GM23248 (cell line): ENCODE measurements at regions not wholly inside any gene's neighbourhood (a gene's known extent, or its start where the extent isn't known, plus 50 kb on each side); places are given as distances from the start of the nearest gene placed in this dataset.

Source experiments
- DNase-seq: peaks from one replicate; pipeline ENCODE4 v3.0.0-alpha.2; 2015
- H2AFZ ChIP-seq: fragments of 200-600 bp; sonication (generic); 2 replicates; pipeline ENCODE4 v1.6.1; 2016; ENCODE audit warnings: antibody characterized with exemption
- H3F3A ChIP-seq: fragments of 200-600 bp; sonication (generic); 2 replicates; pipeline ENCODE4 v1.6.1; 2016; ENCODE audit warnings: mild to moderate bottlenecking, antibody characterized with exemption, mixed run types; ENCODE audit not compliant: insufficient read depth
- H3K27ac ChIP-seq: fragments of 200-600 bp; sonication (generic); 2 replicates; pipeline ENCODE4 v1.5.1; 2016; ENCODE audit warnings: mild to moderate bottlenecking
- H3K27me3 ChIP-seq: fragments of 200-600 bp; sonication (generic); replicated peaks from 2 replicates; pipeline ENCODE4 v1.6.1; 2016; ENCODE audit warnings: mild to moderate bottlenecking; ENCODE audit not compliant: insufficient read depth
- H3K36me3 ChIP-seq: fragments of 200-600 bp; sonication (generic); 2 replicates; pipeline ENCODE4 v1.6.1; 2016; ENCODE audit warnings: low read depth, mild to moderate bottlenecking
- H3K4me1 ChIP-seq: fragments of 200-600 bp; sonication (generic); 2 replicates; pipeline ENCODE4 v1.6.1; 2016; ENCODE audit warnings: mild to moderate bottlenecking; ENCODE audit not compliant: insufficient read depth
- H3K4me2 ChIP-seq: fragments of 200-600 bp; sonication (generic); one replicate; pipeline ENCODE4 v1.6.1; 2016; ENCODE audit warnings: mild to moderate bottlenecking; ENCODE audit not compliant: unreplicated experiment
- H3K4me3 ChIP-seq: fragments of 200-600 bp; sonication (generic); 2 replicates; pipeline ENCODE4 v1.5.1; 2016; ENCODE audit warnings: mild to moderate bottlenecking
- H3K79me2 ChIP-seq: fragments of 200-600 bp; sonication (generic); 2 replicates; pipeline ENCODE4 v1.6.1; 2016; ENCODE audit warnings: mild to moderate bottlenecking; ENCODE audit not compliant: insufficient read depth
- H3K9ac ChIP-seq: fragments of 200-600 bp; sonication (generic); 2 replicates; pipeline ENCODE4 v1.6.1; 2016; ENCODE audit warnings: mild to moderate bottlenecking
- H3K9me2 ChIP-seq: fragments of 200-600 bp; sonication (generic); 2 replicates; pipeline ENCODE4 v1.6.1; 2016; ENCODE audit warnings: mixed run types, mild to moderate bottlenecking, moderate library complexity; ENCODE audit not compliant: insufficient read depth
- H3K9me3 ChIP-seq: fragments of 200-600 bp; sonication (generic); one replicate; pipeline ENCODE4 v1.6.1; 2017; ENCODE audit warnings: low read depth
- H4K20me1 ChIP-seq: fragments of 200-600 bp; sonication (generic); 2 replicates; pipeline ENCODE4 v1.6.0; 2016; ENCODE audit not compliant: insufficient read depth
- EZH2 ChIP-seq: fragments of 200-600 bp; sonication (generic); IDR thresholded peaks from 2 replicates; pipeline ENCODE4 v1.6.1; 2018; ENCODE audit warnings: antibody characterized with exemption, mild to moderate bottlenecking; ENCODE audit not compliant: insufficient read depth, poor library complexity, severe bottlenecking
- EZH2phosphoT487 ChIP-seq: fragments of 200-600 bp; sonication (generic); IDR thresholded peaks from 2 replicates; pipeline ENCODE4 v1.6.1; 2018; ENCODE audit warnings: antibody characterized with exemption, moderate library complexity, mild to moderate bottlenecking, low read depth; ENCODE audit not compliant: insufficient read depth
- WGBS, 2 experiments: methylation state at CpG; one replicate each; pipeline ENCODE4 v1.1.6; 2015 to 2017; ENCODE audit warnings: low lambda C conversion rate in 2 of 2, low coverage in 1 of 2; ENCODE audit errors: missing lambda C conversion rate in 2 of 2; 5-methylcytosine and 5-hydroxymethylcytosine counted together
- in situ Hi-C: fragments of 300-500 bp; cut with MboI; formaldehyde crosslinking; loops from 2 replicates; pipeline ENCODE4 v1.15.0; 2020

DNA sequence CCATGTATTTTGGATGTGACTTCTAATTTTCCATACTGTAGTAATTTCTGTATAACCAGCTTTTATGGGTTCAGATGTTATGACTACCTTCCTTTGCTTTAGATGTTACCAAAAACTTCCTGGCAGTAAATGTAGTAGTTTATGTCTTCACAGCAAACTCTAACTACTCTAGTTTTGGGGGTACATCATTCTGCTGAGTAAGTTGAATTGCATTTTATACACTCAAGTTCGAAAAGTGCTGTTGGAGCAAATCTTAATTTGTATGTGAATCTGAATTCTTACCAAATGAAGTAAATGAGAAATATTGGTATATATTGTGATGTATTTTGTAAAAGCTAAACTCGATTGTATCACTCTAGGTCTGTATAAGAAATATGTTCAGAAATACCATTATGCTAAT lies 728.3 kb upstream of the CDH8 start:
- Histone ChIP-seq H3K4me1 (no peaks in the 10 kb centered on the region), H4K20me1 (no peaks in the 10 kb centered on the region; the same call in 1 of the 2 replicates), H3K9me3 (no peaks in the 10 kb centered on the region), H3K4me2 (no peak overlapping the region), H2AFZ (no peak overlapping the region), H3K9ac (no peak overlapping the region), H3K27me3 (no peaks in the 10 kb centered on the region), H3K4me3 (no peak overlapping the region), H3K9me2 (no peaks in the 10 kb centered on the region), H3K36me3 (no peaks in the 10 kb centered on the region), H3K79me2 (no peaks in the 10 kb centered on the region), H3F3A (no peaks in the 10 kb centered on the region), H3K27ac (no peak overlapping the region)
- in situ Hi-C loops = no loop called here
- no peak for TF ChIP-seq EZH2phosphoT487
- no peak for TF ChIP-seq EZH2
- DNase-seq = no peak
- WGBS, 2 experiments = 17 to 20% methylated on average over 2 of the region's 2 CpGs

DNA sequence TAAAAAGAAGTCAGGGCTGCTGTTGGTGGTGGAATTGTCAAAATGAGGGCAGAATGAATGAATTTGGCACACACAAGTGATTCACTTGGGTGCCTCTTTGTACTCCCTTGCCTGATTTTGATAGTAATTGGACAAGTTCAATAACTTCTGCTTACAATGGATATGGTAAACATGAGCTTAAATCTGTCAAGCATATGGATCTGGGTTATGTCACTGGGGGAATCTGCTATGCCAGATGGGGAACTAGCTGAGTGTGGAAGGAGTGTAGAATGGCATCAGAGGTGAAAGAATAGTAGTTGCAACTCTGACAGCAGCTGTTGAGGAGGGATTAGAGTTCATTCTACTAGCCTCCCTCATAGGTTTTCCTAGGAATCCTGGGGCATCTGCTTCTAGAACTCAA lies 724.2 kb upstream of the CDH8 start:
- in situ Hi-C loops = no loop called here
- H3K36me3 ChIP-seq = no peaks in the 10 kb centered on the region
- H2AFZ ChIP-seq = no peak overlapping the region
- no peaks in the 10 kb centered on the region for H3K9me2 ChIP-seq
- H3K9me3 ChIP-seq = no peaks in the 10 kb centered on the region
- H3F3A ChIP-seq = no peaks in the 10 kb centered on the region
- H4K20me1 ChIP-seq = no peaks in the 10 kb centered on the region; the same call in 1 of the 2 replicates
- no peak overlapping the region for H3K9ac ChIP-seq
- no peak overlapping the region for H3K4me3 ChIP-seq
- no peak overlapping the region for H3K4me2 ChIP-seq
- TF ChIP-seq EZH2 = no peak
- no peak for TF ChIP-seq EZH2phosphoT487
- no peaks in the 10 kb centered on the region for H3K27me3 ChIP-seq
- H3K79me2 ChIP-seq = no peaks in the 10 kb centered on the region
- no peak for DNase-seq
- no peak overlapping the region for H3K27ac ChIP-seq
- no peaks in the 10 kb centered on the region for H3K4me1 ChIP-seq

- Histone ChIP-seq H3K4me1 (no peaks in the 10 kb centered on the region), H3K79me2 (no peaks in the 10 kb centered on the region), H3K27ac (no peak overlapping the region), H3K4me2 (no peak overlapping the region), H3F3A (no peaks in the 10 kb centered on the region), H3K36me3 (no peaks in the 10 kb centered on the region), H3K9me3 (no peaks in the 10 kb centered on the region), H3K4me3 (no peak overlapping the region), H3K9me2 (no peaks in the 10 kb centered on the region), H3K27me3 (no peaks in the 10 kb centered on the region), H2AFZ (no peak overlapping the region), H3K9ac (no peak overlapping the region), H4K20me1 (no peaks in the 10 kb centered on the region)
- in situ Hi-C loops = no loop called here
- WGBS, 2 experiments = 29 to 36% methylated on average over 4 of the region's 4 CpGs
- TF ChIP-seq EZH2phosphoT487 (no peak), EZH2 (no peak)
- DNase-seq = no peak
Observed at GRCh38 chr16:62755938-62756337, 719.7 kb upstream of the CDH8 start.

DNA sequence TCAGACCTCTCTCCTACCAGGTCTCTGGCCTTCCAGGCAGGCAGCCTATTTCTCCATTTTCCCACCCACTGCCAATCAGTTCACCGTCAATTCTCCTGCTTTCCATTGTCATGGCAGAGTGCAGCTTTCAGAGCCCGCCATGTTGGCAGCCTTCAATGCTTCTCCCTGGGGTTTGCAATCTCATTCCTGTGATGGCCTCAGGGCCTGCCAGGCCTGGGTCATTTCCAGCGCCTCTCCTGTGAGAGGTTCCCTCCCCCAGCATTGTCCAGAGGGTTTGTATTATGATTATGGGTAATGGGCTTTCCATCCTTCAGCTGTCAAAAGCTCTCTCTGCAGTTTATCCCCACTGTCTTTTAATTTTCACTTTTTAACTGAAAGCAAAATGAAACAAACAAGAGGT lies 716.6 kb upstream of the CDH8 start:
- H3K27me3 ChIP-seq = no peaks in the 10 kb centered on the region
- no peaks in the 10 kb centered on the region for H4K20me1 ChIP-seq
- H3K4me1 ChIP-seq = no peaks in the 10 kb centered on the region
- TF ChIP-seq EZH2 = no peak
- no peak for TF ChIP-seq EZH2phosphoT487
- DNase-seq = no peak
- no peak overlapping the region for H2AFZ ChIP-seq
- in situ Hi-C loops = no loop called here
- H3K27ac ChIP-seq = no peak overlapping the region
- no peaks in the 10 kb centered on the region for H3K36me3 ChIP-seq
- no peak overlapping the region for H3K9ac ChIP-seq
- no peak overlapping the region for H3K4me3 ChIP-seq
- no peaks in the 10 kb centered on the region for H3K79me2 ChIP-seq
- H3K9me3 ChIP-seq = no peaks in the 10 kb centered on the region
- 39 to 45% methylated on average over 3 of the region's 3 CpGs for WGBS, 2 experiments
- no peaks in the 10 kb centered on the region for H3K9me2 ChIP-seq
- H3F3A ChIP-seq = no peaks in the 10 kb centered on the region
- no peak overlapping the region for H3K4me2 ChIP-seq

GRCh38 chr16:62751218-62751617 lies 715.0 kb upstream of the CDH8 start:
- no peaks in the 10 kb centered on the region for H3K27me3 ChIP-seq
- no peak overlapping the region for H2AFZ ChIP-seq
- in situ Hi-C loops = no loop called here
- no peaks in the 10 kb centered on the region for H3K36me3 ChIP-seq
- H3K4me1 ChIP-seq = no peaks in the 10 kb centered on the region
- H3F3A ChIP-seq = no peaks in the 10 kb centered on the region
- no peaks in the 10 kb centered on the region for H3K9me2 ChIP-seq
- no peaks in the 10 kb centered on the region for H4K20me1 ChIP-seq
- H3K9me3 ChIP-seq = no peaks in the 10 kb centered on the region
- 0 to 2% methylated on average over 1 of the region's 1 CpG for WGBS, 2 experiments
- no peaks in the 10 kb centered on the region for H3K79me2 ChIP-seq
- H3K4me2 ChIP-seq = no peak overlapping the region
- no peak for DNase-seq
- no peak for TF ChIP-seq EZH2phosphoT487
- no peak for TF ChIP-seq EZH2
- H3K9ac ChIP-seq = no peak overlapping the region
- H3K4me3 ChIP-seq = no peak overlapping the region
- no peak overlapping the region for H3K27ac ChIP-seq
